VCaP (cell line): ENCODE measurements at regions not wholly inside any gene's neighbourhood (a gene's known extent, or its start where the extent isn't known, plus 50 kb on each side); places are given as distances from the start of the nearest gene placed in this dataset.

ENCODE experiments used
- H3K27ac ChIP-seq: fragments of 450-650 bp; 2 replicates; pipeline ENCODE4 v1.5.1; 2017
- TF ChIP-seq, protein P1 (sequence below): fragments of 450-650 bp; conservative IDR thresholded peaks from 2 replicates; pipeline ENCODE4 v1.5.1; 2017; ENCODE audit warnings: mild to moderate bottlenecking, moderate library complexity

GRCh38 chr1:221849897-221850296, 108.0 kb upstream of the DUSP10 start:
- H3K27ac ChIP-seq: no peak overlapping the region
- TF ChIP-seq, protein P1, sequence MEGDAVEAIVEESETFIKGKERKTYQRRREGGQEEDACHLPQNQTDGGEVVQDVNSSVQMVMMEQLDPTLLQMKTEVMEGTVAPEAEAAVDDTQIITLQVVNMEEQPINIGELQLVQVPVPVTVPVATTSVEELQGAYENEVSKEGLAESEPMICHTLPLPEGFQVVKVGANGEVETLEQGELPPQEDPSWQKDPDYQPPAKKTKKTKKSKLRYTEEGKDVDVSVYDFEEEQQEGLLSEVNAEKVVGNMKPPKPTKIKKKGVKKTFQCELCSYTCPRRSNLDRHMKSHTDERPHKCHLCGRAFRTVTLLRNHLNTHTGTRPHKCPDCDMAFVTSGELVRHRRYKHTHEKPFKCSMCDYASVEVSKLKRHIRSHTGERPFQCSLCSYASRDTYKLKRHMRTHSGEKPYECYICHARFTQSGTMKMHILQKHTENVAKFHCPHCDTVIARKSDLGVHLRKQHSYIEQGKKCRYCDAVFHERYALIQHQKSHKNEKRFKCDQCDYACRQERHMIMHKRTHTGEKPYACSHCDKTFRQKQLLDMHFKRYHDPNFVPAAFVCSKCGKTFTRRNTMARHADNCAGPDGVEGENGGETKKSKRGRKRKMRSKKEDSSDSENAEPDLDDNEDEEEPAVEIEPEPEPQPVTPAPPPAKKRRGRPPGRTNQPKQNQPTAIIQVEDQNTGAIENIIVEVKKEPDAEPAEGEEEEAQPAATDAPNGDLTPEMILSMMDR: no peak

DNA sequence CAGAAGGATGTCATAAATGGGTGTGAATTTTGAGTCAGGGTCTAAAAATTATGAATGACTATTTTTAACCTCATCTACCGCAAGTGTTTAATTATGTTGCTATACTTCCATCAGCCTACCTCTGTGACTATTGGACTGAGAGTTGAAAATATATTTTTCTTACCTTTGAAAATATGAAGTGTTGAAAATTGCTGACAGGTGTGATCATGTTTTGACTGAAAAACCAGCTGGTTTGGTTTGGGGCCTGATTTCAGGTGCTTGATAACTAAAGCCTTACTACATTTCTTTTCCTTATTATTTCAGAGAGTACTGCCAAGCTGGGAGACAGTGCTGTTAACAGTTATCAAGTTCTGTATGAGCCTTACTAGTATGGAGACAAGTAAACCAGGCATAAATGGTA, 107.2 kb upstream of the DUSP10 start:
- TF ChIP-seq, protein P1: no peak
- no peak overlapping the region for H3K27ac ChIP-seq

GRCh38 chr1:221847676-221848075, 105.8 kb upstream of the DUSP10 start:
- no peak overlapping the region for H3K27ac ChIP-seq
- TF ChIP-seq, protein P1: no peak

- peak overlapping the region; percentile 61 for H3K27ac ChIP-seq
- TF ChIP-seq, protein P1: no peak; the same call in 1 of the 2 replicates
These were observed 103.9 kb upstream of the DUSP10 start for GRCh38 chr1:221845650-221846371.

DNA sequence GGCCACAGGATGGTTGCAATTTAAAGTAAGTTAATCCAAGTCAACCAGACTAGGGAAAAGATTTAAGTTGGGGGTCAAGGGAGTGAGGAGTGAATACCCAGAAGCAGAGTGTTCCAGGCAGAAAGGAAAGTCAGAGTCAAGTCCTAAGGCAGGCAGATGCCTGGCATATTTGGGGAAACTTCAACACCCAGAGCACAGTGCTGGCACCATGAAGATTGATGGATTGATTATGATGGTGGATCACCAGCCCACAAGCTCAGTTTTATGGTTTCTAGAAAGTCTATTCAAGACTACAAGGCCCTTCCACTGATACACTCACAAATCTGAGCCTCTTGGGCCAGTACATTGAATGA, 100.1 kb upstream of the DUSP10 start:
- H3K27ac ChIP-seq: no peak overlapping the region
- TF ChIP-seq, protein P1: no peak

DNA sequence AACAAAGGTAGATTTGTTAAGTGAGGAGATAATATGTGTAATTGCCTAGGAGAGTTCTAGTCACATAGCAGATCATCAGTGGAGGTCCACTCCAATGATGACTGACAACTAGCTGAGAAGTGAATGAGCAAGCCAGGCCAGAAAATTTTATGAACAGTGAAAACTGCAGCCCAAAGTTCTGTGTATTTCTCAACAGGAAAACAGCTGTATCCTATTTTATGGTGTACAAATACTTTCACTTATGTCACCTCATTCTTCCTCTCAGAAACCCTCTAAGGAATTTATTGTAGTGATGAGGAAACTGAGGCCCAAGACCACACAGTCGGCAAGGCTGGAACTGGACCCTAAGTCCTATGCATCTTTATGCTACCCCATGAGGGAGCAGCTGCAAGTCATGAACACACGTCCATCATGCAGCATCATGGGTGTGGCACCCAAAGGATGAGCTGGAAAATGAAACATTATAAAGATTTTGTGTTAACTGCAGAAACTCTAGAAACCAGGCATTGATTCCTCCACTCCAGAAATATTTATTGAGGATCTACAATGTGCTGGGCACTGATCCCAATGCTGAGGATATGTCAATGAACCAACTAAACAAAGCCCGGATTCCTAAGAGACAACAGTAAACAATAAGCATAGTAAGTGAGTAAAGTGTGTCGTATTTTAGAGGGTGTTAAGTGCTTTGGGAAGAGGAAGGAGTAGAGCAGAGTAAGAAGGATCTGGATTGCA, 99.5 kb upstream of the DUSP10 start:
- no peak overlapping the region for H3K27ac ChIP-seq
- TF ChIP-seq, protein P1: no peak

GRCh38 chr1:221840511-221841243, 98.8 kb upstream of the DUSP10 start:
- TF ChIP-seq, protein P1: no peak
- no peak overlapping the region for H3K27ac ChIP-seq
